ENCODE measurements at regions not wholly inside any gene's neighbourhood (a gene's known extent, or its start where the extent isn't known, plus 50 kb on each side); places are given as distances from the start of the nearest gene placed in this dataset.

DNA sequence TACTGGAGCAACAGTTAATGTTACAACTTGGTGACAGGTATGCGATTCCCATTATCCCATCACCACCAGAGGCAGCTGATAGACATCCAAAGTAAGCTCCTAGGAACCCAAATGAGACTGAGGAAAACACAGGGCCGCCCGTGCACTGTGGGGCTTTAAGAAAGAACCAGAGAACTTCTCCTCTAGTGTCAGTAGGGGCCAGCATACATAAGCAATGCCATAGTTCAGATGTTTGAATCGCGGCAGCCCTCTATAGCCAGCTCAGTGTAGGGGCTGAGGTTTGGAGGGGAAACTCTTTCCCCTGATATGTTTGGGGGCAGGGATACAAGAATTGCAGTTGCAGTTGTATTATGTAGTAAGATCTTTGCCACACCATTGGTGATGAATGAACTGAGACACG lies 593.3 kb upstream of the NCAM2 start:
- DNase-seq, result no peak
- Histone ChIP-seq H3K79me2 (ENCODE audit: low read length) (no peaks in the 10 kb centered on the region), H2AFZ (ENCODE audit: low read length) (no peak overlapping the region), H3F3A (ENCODE audit: insufficient read depth, low read length) (no peaks in the 10 kb centered on the region), H3K4me1 (ENCODE audit: low read length) (no peaks in the 10 kb centered on the region), H3K27ac (ENCODE audit: low read length) (no peak overlapping the region), H3K27me3 (replicated peaks; ENCODE audit: insufficient read depth, low read length) (no peaks in the 10 kb centered on the region), H3K4me2 (ENCODE audit: low read depth, low read length) (no peak overlapping the region), H3K9me2 (replicated peaks; ENCODE audit: insufficient read depth, low read length) (no peaks in the 10 kb centered on the region), H3K36me3 (replicated peaks; ENCODE audit: insufficient read depth, low read length) (no peaks in the 10 kb centered on the region), H3K9ac (ENCODE audit: low read length) (no peak overlapping the region), H3K9me3 (replicated peaks; ENCODE audit: insufficient read depth, low read length) (no peaks in the 10 kb centered on the region), H3K4me3 (ENCODE audit: low read length) (no peak overlapping the region), H4K20me1 (ENCODE audit: insufficient read depth, low read length) (no peaks in the 10 kb centered on the region)
- TF ChIP-seq EZH2 (optimal IDR thresholded peaks at IDR 0.05; ENCODE audit: low read depth, low read length), result no peak
- TF ChIP-seq, protein P1, sequence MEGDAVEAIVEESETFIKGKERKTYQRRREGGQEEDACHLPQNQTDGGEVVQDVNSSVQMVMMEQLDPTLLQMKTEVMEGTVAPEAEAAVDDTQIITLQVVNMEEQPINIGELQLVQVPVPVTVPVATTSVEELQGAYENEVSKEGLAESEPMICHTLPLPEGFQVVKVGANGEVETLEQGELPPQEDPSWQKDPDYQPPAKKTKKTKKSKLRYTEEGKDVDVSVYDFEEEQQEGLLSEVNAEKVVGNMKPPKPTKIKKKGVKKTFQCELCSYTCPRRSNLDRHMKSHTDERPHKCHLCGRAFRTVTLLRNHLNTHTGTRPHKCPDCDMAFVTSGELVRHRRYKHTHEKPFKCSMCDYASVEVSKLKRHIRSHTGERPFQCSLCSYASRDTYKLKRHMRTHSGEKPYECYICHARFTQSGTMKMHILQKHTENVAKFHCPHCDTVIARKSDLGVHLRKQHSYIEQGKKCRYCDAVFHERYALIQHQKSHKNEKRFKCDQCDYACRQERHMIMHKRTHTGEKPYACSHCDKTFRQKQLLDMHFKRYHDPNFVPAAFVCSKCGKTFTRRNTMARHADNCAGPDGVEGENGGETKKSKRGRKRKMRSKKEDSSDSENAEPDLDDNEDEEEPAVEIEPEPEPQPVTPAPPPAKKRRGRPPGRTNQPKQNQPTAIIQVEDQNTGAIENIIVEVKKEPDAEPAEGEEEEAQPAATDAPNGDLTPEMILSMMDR (IDR thresholded peaks at IDR 0.05; ENCODE audit: low read length), result no peak
- no peak for TF ChIP-seq EZH2phosphoT487 (IDR thresholded peaks at IDR 0.05; ENCODE audit: low read length)

DNA sequence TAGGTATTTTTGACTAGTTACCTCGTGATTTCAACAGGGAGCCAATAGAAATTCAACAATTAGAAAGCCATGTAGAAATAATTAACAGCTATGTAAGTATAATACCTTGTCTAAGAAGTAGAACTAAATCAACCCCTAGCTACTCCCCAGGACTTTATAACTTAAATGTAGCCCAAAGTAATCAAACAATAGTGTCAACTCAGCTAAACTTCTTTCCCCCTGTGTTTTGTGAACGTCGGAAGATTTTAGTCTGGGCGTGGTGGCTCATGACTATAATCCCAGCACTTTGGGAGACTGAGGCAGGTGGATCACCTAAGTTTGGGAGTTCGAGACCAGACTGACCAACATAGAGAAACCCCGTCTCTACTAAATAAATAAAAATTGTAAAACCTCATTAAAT lies 579.9 kb upstream of the NCAM2 start:
- Histone ChIP-seq H3K4me3 (ENCODE audit: low read length) (no peak overlapping the region), H3F3A (ENCODE audit: insufficient read depth, low read length) (no peaks in the 10 kb centered on the region), H3K4me2 (ENCODE audit: low read depth, low read length) (no peak overlapping the region), H3K9me3 (replicated peaks; ENCODE audit: insufficient read depth, low read length) (no peaks in the 10 kb centered on the region), H3K4me1 (ENCODE audit: low read length) (no peaks in the 10 kb centered on the region), H3K79me2 (ENCODE audit: low read length) (no peaks in the 10 kb centered on the region), H2AFZ (ENCODE audit: low read length) (no peak overlapping the region), H3K9ac (ENCODE audit: low read length) (no peak overlapping the region), H3K36me3 (replicated peaks; ENCODE audit: insufficient read depth, low read length) (no peaks in the 10 kb centered on the region), H4K20me1 (ENCODE audit: insufficient read depth, low read length) (no peaks in the 10 kb centered on the region), H3K27ac (ENCODE audit: low read length) (no peak overlapping the region), H3K27me3 (replicated peaks; ENCODE audit: insufficient read depth, low read length) (no peaks in the 10 kb centered on the region), H3K9me2 (replicated peaks; ENCODE audit: insufficient read depth, low read length) (no peaks in the 10 kb centered on the region)
- TF ChIP-seq, protein P1 (IDR thresholded peaks at IDR 0.05; ENCODE audit: low read length), result no peak
- TF ChIP-seq EZH2 (optimal IDR thresholded peaks at IDR 0.05; ENCODE audit: low read depth, low read length) (no peak), EZH2phosphoT487 (IDR thresholded peaks at IDR 0.05; ENCODE audit: low read length) (no peak)
- DNase-seq, result no peak

DNA sequence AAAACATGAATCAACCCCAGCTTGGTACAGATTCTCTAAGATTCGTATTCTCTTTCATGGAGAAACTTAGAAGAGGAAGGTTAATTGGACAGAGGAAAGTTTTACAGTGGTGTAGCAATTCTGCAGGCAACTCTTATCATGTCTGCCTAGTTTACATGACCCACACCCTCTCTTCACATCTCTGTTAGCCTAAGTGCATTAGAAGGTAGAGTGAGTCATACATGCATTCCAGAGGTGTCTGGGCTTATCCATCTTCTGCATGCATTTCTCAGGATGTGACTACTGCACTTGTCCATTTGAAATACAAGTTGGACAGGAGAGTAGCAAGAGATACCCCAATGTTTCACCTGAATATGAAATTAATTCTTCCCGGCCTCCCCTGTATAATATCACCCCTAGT lies 578.4 kb upstream of the NCAM2 start:
- H3K4me2 ChIP-seq (ENCODE audit: low read depth, low read length), result no peak overlapping the region
- H3K9me3 ChIP-seq (replicated peaks; ENCODE audit: insufficient read depth, low read length), result no peaks in the 10 kb centered on the region
- H3K4me3 ChIP-seq (ENCODE audit: low read length), result no peak overlapping the region
- H3K79me2 ChIP-seq (ENCODE audit: low read length), result no peaks in the 10 kb centered on the region
- no peak overlapping the region for H2AFZ ChIP-seq (ENCODE audit: low read length)
- H3K9ac ChIP-seq (ENCODE audit: low read length), result no peak overlapping the region
- H4K20me1 ChIP-seq (ENCODE audit: insufficient read depth, low read length), result no peaks in the 10 kb centered on the region
- no peaks in the 10 kb centered on the region for H3K27me3 ChIP-seq (replicated peaks; ENCODE audit: insufficient read depth, low read length)
- H3K4me1 ChIP-seq (ENCODE audit: low read length), result no peaks in the 10 kb centered on the region
- H3F3A ChIP-seq (ENCODE audit: insufficient read depth, low read length), result no peaks in the 10 kb centered on the region
- H3K27ac ChIP-seq (ENCODE audit: low read length), result no peak overlapping the region
- TF ChIP-seq EZH2phosphoT487 (IDR thresholded peaks at IDR 0.05; ENCODE audit: low read length) (no peak), EZH2 (optimal IDR thresholded peaks at IDR 0.05; ENCODE audit: low read depth, low read length) (no peak)
- TF ChIP-seq, protein P1 (IDR thresholded peaks at IDR 0.05; ENCODE audit: low read length), result no peak
- no peaks in the 10 kb centered on the region for H3K9me2 ChIP-seq (replicated peaks; ENCODE audit: insufficient read depth, low read length)
- no peaks in the 10 kb centered on the region for H3K36me3 ChIP-seq (replicated peaks; ENCODE audit: insufficient read depth, low read length)
- DNase-seq, result no peak

Measured in MM.1S (cell line).